ENCODE measurements at regions not wholly inside any gene's neighbourhood (a gene's known extent, or its start where the extent isn't known, plus 50 kb on each side); places are given as distances from the start of the nearest gene placed in this dataset.
"Not testable (repeated sequence)": the region's sequence is repeated elsewhere in the genome, so short reads cannot be mapped to it uniquely, and the experiment has no call there.

- DNase-seq (ENCODE audit: low read depth), result peak; percentile 23
- H3K4me3 ChIP-seq (ENCODE audit: low read depth, low read length), result no peak overlapping the region
- TF ChIP-seq, protein P1, sequence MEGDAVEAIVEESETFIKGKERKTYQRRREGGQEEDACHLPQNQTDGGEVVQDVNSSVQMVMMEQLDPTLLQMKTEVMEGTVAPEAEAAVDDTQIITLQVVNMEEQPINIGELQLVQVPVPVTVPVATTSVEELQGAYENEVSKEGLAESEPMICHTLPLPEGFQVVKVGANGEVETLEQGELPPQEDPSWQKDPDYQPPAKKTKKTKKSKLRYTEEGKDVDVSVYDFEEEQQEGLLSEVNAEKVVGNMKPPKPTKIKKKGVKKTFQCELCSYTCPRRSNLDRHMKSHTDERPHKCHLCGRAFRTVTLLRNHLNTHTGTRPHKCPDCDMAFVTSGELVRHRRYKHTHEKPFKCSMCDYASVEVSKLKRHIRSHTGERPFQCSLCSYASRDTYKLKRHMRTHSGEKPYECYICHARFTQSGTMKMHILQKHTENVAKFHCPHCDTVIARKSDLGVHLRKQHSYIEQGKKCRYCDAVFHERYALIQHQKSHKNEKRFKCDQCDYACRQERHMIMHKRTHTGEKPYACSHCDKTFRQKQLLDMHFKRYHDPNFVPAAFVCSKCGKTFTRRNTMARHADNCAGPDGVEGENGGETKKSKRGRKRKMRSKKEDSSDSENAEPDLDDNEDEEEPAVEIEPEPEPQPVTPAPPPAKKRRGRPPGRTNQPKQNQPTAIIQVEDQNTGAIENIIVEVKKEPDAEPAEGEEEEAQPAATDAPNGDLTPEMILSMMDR (conservative IDR thresholded peaks at IDR 0.05; ENCODE audit: low read depth, low read length), result no peak
These were observed 58.3 kb upstream of the SHB start for GRCh38 chr9:38127271-38127839.

- H3K4me3 ChIP-seq (ENCODE audit: low read depth, low read length), result no peak overlapping the region
- no peak for DNase-seq (ENCODE audit: low read depth)
- TF ChIP-seq, protein P1 (conservative IDR thresholded peaks at IDR 0.05; ENCODE audit: low read depth, low read length), result no peak
These were observed 57.7 kb upstream of the SHB start for GRCh38 chr9:38126730-38127129.

DNA sequence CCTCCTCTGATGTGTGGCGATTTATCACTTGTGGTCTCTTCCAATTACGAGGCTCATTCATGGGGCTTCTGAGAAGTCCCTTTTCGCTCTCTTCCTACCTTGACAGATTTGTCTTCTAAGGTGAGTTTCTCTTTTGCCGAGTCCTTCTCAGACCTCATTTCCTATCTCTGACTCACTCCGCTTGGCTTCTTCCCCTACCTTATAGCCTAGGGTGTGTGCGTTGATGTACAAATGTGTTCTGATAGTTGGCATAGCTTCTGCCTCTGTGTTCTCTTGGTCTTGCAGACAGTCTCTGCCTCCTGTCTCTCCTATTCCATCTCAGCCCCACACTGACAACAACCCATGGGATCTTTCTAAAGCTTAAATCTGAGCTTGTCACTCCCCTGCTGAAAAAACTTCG lies 56.9 kb upstream of the SHB start:
- H3K4me3 ChIP-seq (ENCODE audit: low read depth, low read length), result no peak overlapping the region
- TF ChIP-seq, protein P1 (conservative IDR thresholded peaks at IDR 0.05; ENCODE audit: low read depth, low read length), result no peak
- DNase-seq (ENCODE audit: low read depth), result no peak

DNA sequence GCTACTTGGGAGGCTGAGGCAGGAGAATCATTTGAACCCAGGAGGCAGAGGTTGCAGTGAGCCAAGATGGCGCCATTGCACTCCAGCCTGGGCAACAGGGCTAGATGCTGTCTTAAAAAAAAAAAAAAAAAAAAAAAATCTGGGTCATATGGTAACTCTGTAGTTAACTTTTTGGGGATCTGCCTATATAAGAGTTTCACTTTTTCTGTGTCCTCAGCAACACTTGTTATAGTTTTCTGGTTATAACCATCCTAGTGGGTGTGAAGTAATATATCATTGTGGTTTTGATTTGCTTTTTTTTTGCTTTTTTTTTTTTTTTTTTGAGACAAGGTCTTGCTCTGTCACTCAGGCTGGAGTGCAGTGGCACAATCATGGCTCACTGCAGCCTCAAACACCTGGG lies 54.3 kb upstream of the SHB start:
- not testable (repeated sequence) for H3K4me3 ChIP-seq (ENCODE audit: low read depth, low read length); DNase-seq (ENCODE audit: low read depth)

DNA sequence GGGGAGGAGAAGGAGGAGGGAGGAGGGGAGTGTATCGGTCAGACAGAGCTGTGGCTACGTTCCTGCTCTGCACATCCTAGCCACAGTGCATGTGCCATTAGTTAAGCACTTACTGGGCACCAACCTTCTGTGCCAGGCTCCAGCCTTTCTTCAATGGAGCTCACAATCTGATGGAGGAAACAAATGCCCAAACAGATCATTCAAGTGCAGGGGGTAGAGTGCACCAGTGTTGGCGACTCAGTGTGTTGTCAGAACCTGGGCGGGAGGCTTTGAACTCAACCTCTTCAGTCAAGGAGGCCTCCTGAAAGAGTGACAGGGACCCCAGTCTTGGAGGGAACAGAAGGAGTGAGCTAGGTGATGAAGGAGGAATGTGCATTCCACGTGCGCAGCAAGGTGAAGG lies 51.9 kb upstream of the SHB start:
- TF ChIP-seq, protein P1 (conservative IDR thresholded peaks at IDR 0.05; ENCODE audit: low read depth, low read length), result no peak
- H3K4me3 ChIP-seq (ENCODE audit: low read depth, low read length), result no peak overlapping the region
- DNase-seq (ENCODE audit: low read depth), result no peak

DNA sequence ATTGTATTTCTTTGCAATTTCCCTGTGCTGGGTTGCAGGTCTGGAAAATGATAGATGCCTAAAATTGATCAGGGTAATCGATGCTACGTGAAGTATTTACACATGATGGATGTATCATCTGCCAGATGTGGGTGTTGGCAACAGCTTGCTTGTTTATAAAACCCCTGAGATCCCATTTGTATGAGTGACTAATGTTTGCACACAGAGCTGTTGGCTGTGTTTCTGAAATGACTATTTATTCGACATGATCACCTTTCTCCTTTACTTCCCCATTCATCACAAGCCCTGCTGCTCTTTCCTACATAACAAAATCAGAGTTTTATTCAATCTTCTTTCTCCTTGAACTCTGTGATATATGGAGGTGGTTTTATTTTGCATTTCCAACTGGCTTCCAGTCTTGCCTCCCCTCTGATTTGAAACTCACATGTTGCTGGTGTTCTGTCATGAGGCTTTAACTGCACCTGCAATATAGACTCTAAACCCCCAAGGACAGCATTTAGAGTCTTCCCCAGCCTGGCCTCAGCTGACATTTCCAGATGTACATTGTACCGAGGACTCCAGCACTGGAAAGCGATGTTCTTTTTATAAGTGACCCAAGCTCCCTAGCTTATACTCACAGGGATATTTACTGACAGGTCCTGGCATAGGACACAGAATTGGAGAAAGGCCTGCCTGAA lies 50.7 kb upstream of the SHB start:
- DNase-seq (ENCODE audit: low read depth), result no peak

GRCh38 chr9:38118862-38119438 lies 49.9 kb upstream of the SHB start:
- no peak overlapping the region for H3K4me3 ChIP-seq (ENCODE audit: low read depth, low read length)
- DNase-seq (ENCODE audit: low read depth), result no peak

More for the DNA sequence above, 50.7 kb upstream of the SHB start:
- H3K4me3 ChIP-seq (ENCODE audit: low read depth, low read length), result no peak overlapping the region
- TF ChIP-seq, protein P1 (conservative IDR thresholded peaks at IDR 0.05; ENCODE audit: low read depth, low read length), result no peak

More at GRCh38 chr9:38118862-38119438, 49.9 kb upstream of the SHB start:
- TF ChIP-seq, protein P1 (conservative IDR thresholded peaks at IDR 0.05; ENCODE audit: low read depth, low read length), result no peak

Measured in choroid plexus epithelial cell (primary cell).